Body of pancreas (tissue), 4 donors: ENCODE measurements at regions not wholly inside any gene's neighbourhood (a gene's known extent, or its start where the extent isn't known, plus 50 kb on each side); places are given as distances from the start of the nearest gene placed in this dataset.

ENCODE experiments used
- CTCF ChIP-seq, 7 experiments: fragments of 450-650 bp in 4 of 7; fragments of 200-600 bp in 3 of 7; sonication (generic) in 3 of 7; IDR thresholded peaks; one replicate each; pipeline ENCODE4 v1.5.1; 2016 to 2019; ENCODE audit warnings: antibody characterized with exemption in 7 of 7
- POLR2A ChIP-seq, 3 donors: fragments of 450-650 bp; IDR thresholded peaks; one replicate each; pipeline ENCODE4 v1.6.1; 2016; ENCODE audit warnings: antibody characterized with exemption in 3 of 3, mild to moderate bottlenecking in 2 of 3

- no peak for TF ChIP-seq CTCF (IDR thresholded peaks at IDR 0.05)
- TF ChIP-seq POLR2A (IDR thresholded peaks at IDR 0.05): no peak
These were observed 137.4 kb upstream of the TNRC6C start for GRCh38 chr17:77821114-77821513.
